Lower lobe of right lung (tissue), 2 donors: ENCODE measurements at regions not wholly inside any gene's neighbourhood (a gene's known extent, or its start where the extent isn't known, plus 50 kb on each side); places are given as distances from the start of the nearest gene placed in this dataset.

Experiments used
- ATAC-seq, 2 donors: fragments of 200-7000 bp; cut with Tn5 transposase; one replicate each; pipeline ENCODE4 v1.9.1; 2020 to 2022; ENCODE audit warnings: mild to moderate bottlenecking in 2 of 2, moderate library complexity in 2 of 2
- DNase-seq: peaks from one replicate; pipeline ENCODE4 v3.0.0-alpha.2; 2020
- H3K27ac ChIP-seq: fragments of 200-600 bp; one replicate; pipeline ENCODE4 v1.8.0; 2022
- H3K27me3 ChIP-seq: fragments of 200-600 bp; one replicate; pipeline ENCODE4 v1.8.0; 2022; ENCODE audit warnings: low read depth
- H3K36me3 ChIP-seq: fragments of 200-600 bp; one replicate; pipeline ENCODE4 v1.8.0; 2022; ENCODE audit warnings: mild to moderate bottlenecking
- H3K4me1 ChIP-seq: fragments of 200-600 bp; one replicate; pipeline ENCODE4 v1.8.0; 2022
- H3K4me3 ChIP-seq: fragments of 200-600 bp; one replicate; pipeline ENCODE4 v1.8.0; 2022; ENCODE audit warnings: mild to moderate bottlenecking
- H3K9me3 ChIP-seq: fragments of 200-600 bp; one replicate; pipeline ENCODE4 v1.8.0; 2022
- CTCF ChIP-seq: fragments of 200-600 bp; IDR thresholded peaks from one replicate; pipeline ENCODE4 v1.8.0; 2022; ENCODE audit warnings: antibody characterized with exemption, mild to moderate bottlenecking
- intact Hi-C: fragments of 100-400 bp; cut with DNase I; formaldehyde crosslinking; loops from one replicate; pipeline ENCODE4 v1.11.0; 2022
- donor health status: DM: no; HTN: yes; CAD: no; lungs with severe emphysema.

GRCh38 chr2:181307203-181307991 is 149.8 kb upstream of the ITGA4 start:
- Histone ChIP-seq H3K9me3 (no peaks in the 10 kb centered on the region), H3K27me3 (no peaks in the 10 kb centered on the region), H3K4me3 (no peak overlapping the region), H3K27ac (peak overlapping the region; percentile 53), H3K4me1 (peaks cover 31% of the 10 kb centered on the region), H3K36me3 (no peaks in the 10 kb centered on the region)
- ATAC-seq (no peak), DNase-seq (no peak)
- intact Hi-C loops: no loop called here
- no peak for TF ChIP-seq CTCF

GRCh38 chr2:181308766-181309515 is 148.2 kb upstream of the ITGA4 start:
- H3K9me3 ChIP-seq: no peaks in the 10 kb centered on the region
- H3K27ac ChIP-seq: peak overlapping the region; percentile 73
- DNase-seq: no peak
- intact Hi-C loops: no loop called here
- peaks cover 31% of the 10 kb centered on the region for H3K4me1 ChIP-seq
- H3K4me3 ChIP-seq: peak overlapping the region; percentile 26
- ATAC-seq: no peak
- no peak for TF ChIP-seq CTCF
- H3K27me3 ChIP-seq: no peaks in the 10 kb centered on the region
- no peaks in the 10 kb centered on the region for H3K36me3 ChIP-seq

- peak overlapping the region; percentile 26 for H3K4me3 ChIP-seq
- TF ChIP-seq CTCF: no peak
- H3K4me1 ChIP-seq: peaks cover 31% of the 10 kb centered on the region
- intact Hi-C loops: no loop called here
- no peaks in the 10 kb centered on the region for H3K9me3 ChIP-seq
- H3K36me3 ChIP-seq: no peaks in the 10 kb centered on the region
- peak overlapping the region; percentile 73 for H3K27ac ChIP-seq
- DNase-seq (no peak), ATAC-seq (no peak)
- no peaks in the 10 kb centered on the region for H3K27me3 ChIP-seq
Measured at GRCh38 chr2:181309586-181309985, 147.6 kb upstream of the ITGA4 start.

GRCh38 chr2:181310967-181311366 is 146.2 kb upstream of the ITGA4 start:
- Histone ChIP-seq H3K4me3 (no peak overlapping the region), H3K4me1 (peaks cover 19% of the 10 kb centered on the region), H3K9me3 (no peaks in the 10 kb centered on the region), H3K36me3 (no peaks in the 10 kb centered on the region), H3K27ac (no peak overlapping the region), H3K27me3 (no peaks in the 10 kb centered on the region)
- TF ChIP-seq CTCF: no peak
- intact Hi-C loops: no loop called here
- ATAC-seq: no peak
- no peak for DNase-seq

- no peak for TF ChIP-seq CTCF
- DNase-seq (no peak), ATAC-seq (peak in 1 of 2 donors; percentile 58)
- Histone ChIP-seq H3K36me3 (no peaks in the 10 kb centered on the region), H3K4me1 (peaks cover 11% of the 10 kb centered on the region), H3K27me3 (no peaks in the 10 kb centered on the region), H3K9me3 (no peaks in the 10 kb centered on the region), H3K4me3 (no peak overlapping the region), H3K27ac (peak overlapping the region; percentile 46)
- intact Hi-C loops: no loop called here
Measured at GRCh38 chr2:181311837-181312236, 145.3 kb upstream of the ITGA4 start.
